ENCODE measurements at regions not wholly inside any gene's neighbourhood (a gene's known extent, or its start where the extent isn't known, plus 50 kb on each side); places are given as distances from the start of the nearest gene placed in this dataset.

- no peak overlapping the region for H3K27ac Mint-ChIP-seq
- peaks cover 11% of the 10 kb centered on the region for H3K4me1 ChIP-seq (ENCODE audit: insufficient read depth)
- no peak overlapping the region for H2AFZ ChIP-seq
- H3K27ac ChIP-seq (ENCODE audit: low read depth): no peak overlapping the region
- no peaks in the 10 kb centered on the region for H3K9me3 Mint-ChIP-seq
- H4K20me1 ChIP-seq (replicated peaks; ENCODE audit: insufficient read depth): no peaks in the 10 kb centered on the region
- H3K4me3 ChIP-seq: no peak overlapping the region
- H3K4me2 ChIP-seq: no peak overlapping the region
- H3K27me3 Mint-ChIP-seq (ENCODE audit: insufficient read depth, low read depth, poor library complexity): peaks cover 4% of the 10 kb centered on the region
- H3K36me3 Mint-ChIP-seq (ENCODE audit: low read depth): no peaks in the 10 kb centered on the region
- no peaks in the 10 kb centered on the region for H3K36me3 ChIP-seq (ENCODE audit: insufficient read depth)
- H3K4me1 Mint-ChIP-seq: peaks cover 10% of the 10 kb centered on the region; the same call in 2 of the 3 replicates
- ATAC-seq (no peak), DNase-seq (ENCODE audit: low spot score) (no peak)
- H3K27me3 ChIP-seq (ENCODE audit: insufficient read depth): no peaks in the 10 kb centered on the region
- TF ChIP-seq ZNF462 (CRISPR knock-in tag; IDR thresholded peaks at IDR 0.05) (no peak), ZNF331 (CRISPR knock-in tag; IDR thresholded peaks at IDR 0.05; ENCODE audit: low read depth) (no peak), CREB1 (CRISPR knock-in tag; IDR thresholded peaks at IDR 0.05; ENCODE audit: low read depth) (no peak), ETS1 (IDR thresholded peaks at IDR 0.05) (no peak), EZH2 (IDR thresholded peaks at IDR 0.05; ENCODE audit: low read depth, unreplicated experiment) (no peak), ZNF114 (CRISPR knock-in tag; IDR thresholded peaks at IDR 0.05) (no peak), JUNB (IDR thresholded peaks at IDR 0.05; ENCODE audit: unreplicated experiment) (no peak), NANOG (IDR thresholded peaks at IDR 0.05; ENCODE audit: borderline replicate concordance) (no peak), CTCF (conservative IDR thresholded peaks at IDR 0.05; ENCODE audit: low read depth in 2 of 2) (no peak), POLR2AphosphoS5 (IDR thresholded peaks at IDR 0.05; ENCODE audit: low read depth) (no peak), EZH2phosphoT487 (IDR thresholded peaks at IDR 0.05; ENCODE audit: unreplicated experiment) (no peak), STAT1 (IDR thresholded peaks at IDR 0.05; ENCODE audit: unreplicated experiment) (no peak), REST (IDR thresholded peaks at IDR 0.05; ENCODE audit: unreplicated experiment) (no peak)
- H3F3A ChIP-seq (replicated peaks; ENCODE audit: low read depth): no peaks in the 10 kb centered on the region
- no peaks in the 10 kb centered on the region for H3K9me2 ChIP-seq (ENCODE audit: insufficient read depth)
- no peak overlapping the region for H3K4me3 Mint-ChIP-seq
- no peaks in the 10 kb centered on the region for H3K79me2 ChIP-seq (replicated peaks; ENCODE audit: insufficient read depth)
Observed at GRCh38 chr12:5170844-5171243, 127.2 kb downstream of the KCNA5 start.
